Suprapubic skin (tissue), 3 donors: ENCODE measurements at regions not wholly inside any gene's neighbourhood (a gene's known extent, or its start where the extent isn't known, plus 50 kb on each side); places are given as distances from the start of the nearest gene placed in this dataset.

ENCODE experiments used
- CTCF ChIP-seq, 2 donors: fragments of 200-600 bp in 1 of 2; fragments of 450-650 bp in 1 of 2; sonication (generic) in 1 of 2; IDR thresholded peaks; one replicate each; pipeline ENCODE4 v1.5.1; 2016 to 2019; ENCODE audit warnings: antibody characterized with exemption in 2 of 2, mild to moderate bottlenecking in 1 of 2, moderate library complexity in 1 of 2
- EP300 ChIP-seq: sonication (generic); formaldehyde crosslinking; IDR thresholded peaks from one replicate; pipeline ENCODE4 v1.6.1; 2017; ENCODE audit warnings: antibody characterized with exemption
- POLR2A ChIP-seq, 2 donors: fragments of 450-650 bp; IDR thresholded peaks; one replicate each; pipeline ENCODE4 v1.6.1; 2017; ENCODE audit warnings: antibody characterized with exemption in 2 of 2, mild to moderate bottlenecking in 2 of 2, moderate library complexity in 2 of 2

- no peak for TF ChIP-seq CTCF (IDR thresholded peaks at IDR 0.05)
- no peak for TF ChIP-seq EP300
- no peak for TF ChIP-seq POLR2A (IDR thresholded peaks at IDR 0.05)
Measured at GRCh38 chr12:58665375-58665774, 254.9 kb downstream of the LRIG3 start.
